Activated naive CD4-positive, alpha-beta T cell (primary cell): ENCODE measurements at regions not wholly inside any gene's neighbourhood (a gene's known extent, or its start where the extent isn't known, plus 50 kb on each side); places are given as distances from the start of the nearest gene placed in this dataset.

Experiments used
- DNase-seq, 4 experiments: peaks; one replicate each; lab custom pipeline; 2025; lab: John Stamatoyannopoulos, UW

GRCh38 chr2:60158262-60158661, 395.2 kb downstream of the BCL11A start:
- DNase-seq, result no peak

GRCh38 chr2:60157283-60157682, 396.2 kb downstream of the BCL11A start:
- DNase-seq, result no peak

- DNase-seq, result no peak
Observed at GRCh38 chr2:60154142-60154541, 399.3 kb downstream of the BCL11A start.

GRCh38 chr2:60152226-60152833, 401.1 kb downstream of the BCL11A start:
- no peak for DNase-seq

- DNase-seq, result no peak
Observed at GRCh38 chr2:60149176-60149575, 404.3 kb downstream of the BCL11A start.

- DNase-seq, result no peak
Observed at GRCh38 chr2:60148716-60149115, 404.7 kb downstream of the BCL11A start.

- DNase-seq, result no peak
Observed at GRCh38 chr2:60140185-60140584, 413.3 kb downstream of the BCL11A start.

- no peak for DNase-seq
Observed at GRCh38 chr2:60136913-60137312, 416.5 kb downstream of the BCL11A start.

GRCh38 chr2:60127191-60127590, 426.3 kb downstream of the BCL11A start:
- DNase-seq, result no peak

- DNase-seq, result no peak
Observed at GRCh38 chr2:60125611-60126426, 427.6 kb downstream of the BCL11A start.

GRCh38 chr2:60119778-60120177, 433.7 kb downstream of the BCL11A start:
- DNase-seq, result no peak

- no peak for DNase-seq
Observed at GRCh38 chr2:60118917-60119316, 434.5 kb downstream of the BCL11A start.

- DNase-seq, result no peak
Observed at GRCh38 chr2:60118061-60118460, 435.4 kb downstream of the BCL11A start.

- DNase-seq, result no peak
Observed at GRCh38 chr2:60116161-60116875, 437.1 kb downstream of the BCL11A start.

- no peak for DNase-seq
Observed at GRCh38 chr2:60109744-60110143, 443.7 kb downstream of the BCL11A start.

- no peak for DNase-seq
Observed at GRCh38 chr2:60106836-60107529, 446.5 kb downstream of the BCL11A start.

- DNase-seq, result no peak
Observed at GRCh38 chr2:60105906-60106305, 447.5 kb downstream of the BCL11A start.

- no peak for DNase-seq
Observed at GRCh38 chr2:60104514-60105505, 448.6 kb downstream of the BCL11A start.

GRCh38 chr2:60100034-60100433, 453.4 kb downstream of the BCL11A start:
- no peak for DNase-seq

- no peak for DNase-seq
Observed at GRCh38 chr2:60098996-60099395, 454.5 kb downstream of the BCL11A start.

- no peak for DNase-seq
Observed at GRCh38 chr2:60097298-60097697, 456.2 kb downstream of the BCL11A start.
